AG04450 (cell line): ENCODE measurements at regions not wholly inside any gene's neighbourhood (a gene's known extent, or its start where the extent isn't known, plus 50 kb on each side); places are given as distances from the start of the nearest gene placed in this dataset.
A peak's percentile ranks its signal among the peaks of the same experiment; 100 is the strongest.

Source experiments
- CTCF ChIA-PET: fragments of 300-600, 350-600 bp; formaldehyde crosslinking; extraction: SDS; loops from one replicate; lab custom pipeline; 2022; ENCODE audit warnings: antibody characterized with exemption, inconsistent platforms; lab: Charles Lee
- POLR2A ChIA-PET: fragments of 350-600 bp; formaldehyde crosslinking; extraction: SDS; loops from one replicate; lab custom pipeline; 2021; ENCODE audit warnings: antibody characterized with exemption, inconsistent platforms; lab: Yijun Ruan, JAX
- DNase-seq: peaks from one replicate; pipeline ENCODE4 v3.0.0-alpha.2; 2011; ENCODE audit warnings: low read depth, low spot score
- H3K27ac ChIP-seq: one replicate; pipeline ENCODE4 v1.5.1; 2012; ENCODE audit warnings: low read depth, low read length, control low read depth
- H3K27me3 ChIP-seq: one replicate; pipeline ENCODE4 v1.6.0; 2012; ENCODE audit warnings: low read length; ENCODE audit not compliant: control insufficient read depth, insufficient read depth
- H3K4me3 ChIP-seq: 2 replicates; pipeline ENCODE4 v1.5.1; 2011; ENCODE audit warnings: mild to moderate bottlenecking, low read depth, low read length, control low read depth
- H3K9me3 ChIP-seq: 2 replicates; pipeline ENCODE4 v1.5.1; 2012; ENCODE audit warnings: low read length; ENCODE audit not compliant: control insufficient read depth, insufficient read depth
- TF ChIP-seq, protein P1 (sequence below): IDR thresholded peaks from 2 replicates; pipeline ENCODE4 v1.5.1; 2011; ENCODE audit warnings: low read depth, low read length, control low read depth, inconsistent platforms

DNA sequence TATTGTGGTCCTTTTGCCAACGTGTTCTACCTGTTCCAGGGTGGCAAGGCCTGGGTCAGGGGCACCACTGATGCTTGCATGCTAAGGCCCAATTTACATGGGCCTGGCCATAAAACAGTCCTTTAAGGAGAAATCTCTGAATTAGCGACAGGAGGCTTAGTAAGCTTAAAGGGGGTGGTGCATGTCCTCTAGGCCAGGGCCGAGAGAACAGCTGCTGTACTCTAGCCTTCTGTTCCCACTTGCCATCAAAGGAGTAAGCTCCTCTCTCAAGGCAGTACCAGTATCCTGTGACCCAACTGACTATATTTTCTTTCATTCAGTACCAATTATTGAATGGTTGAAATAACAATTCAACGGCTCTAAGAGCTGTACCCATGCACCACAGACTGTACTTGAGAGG, 67.7 kb upstream of the ZDHHC17 start:
- CTCF ChIA-PET, result no interaction called here
- no peak overlapping the region for H3K27ac ChIP-seq
- no peaks in the 10 kb centered on the region for H3K27me3 ChIP-seq
- POLR2A ChIA-PET, result no interaction called here
- H3K9me3 ChIP-seq, result no peaks in the 10 kb centered on the region
- H3K4me3 ChIP-seq, result no peak overlapping the region
- no peak for DNase-seq
- TF ChIP-seq, protein P1, sequence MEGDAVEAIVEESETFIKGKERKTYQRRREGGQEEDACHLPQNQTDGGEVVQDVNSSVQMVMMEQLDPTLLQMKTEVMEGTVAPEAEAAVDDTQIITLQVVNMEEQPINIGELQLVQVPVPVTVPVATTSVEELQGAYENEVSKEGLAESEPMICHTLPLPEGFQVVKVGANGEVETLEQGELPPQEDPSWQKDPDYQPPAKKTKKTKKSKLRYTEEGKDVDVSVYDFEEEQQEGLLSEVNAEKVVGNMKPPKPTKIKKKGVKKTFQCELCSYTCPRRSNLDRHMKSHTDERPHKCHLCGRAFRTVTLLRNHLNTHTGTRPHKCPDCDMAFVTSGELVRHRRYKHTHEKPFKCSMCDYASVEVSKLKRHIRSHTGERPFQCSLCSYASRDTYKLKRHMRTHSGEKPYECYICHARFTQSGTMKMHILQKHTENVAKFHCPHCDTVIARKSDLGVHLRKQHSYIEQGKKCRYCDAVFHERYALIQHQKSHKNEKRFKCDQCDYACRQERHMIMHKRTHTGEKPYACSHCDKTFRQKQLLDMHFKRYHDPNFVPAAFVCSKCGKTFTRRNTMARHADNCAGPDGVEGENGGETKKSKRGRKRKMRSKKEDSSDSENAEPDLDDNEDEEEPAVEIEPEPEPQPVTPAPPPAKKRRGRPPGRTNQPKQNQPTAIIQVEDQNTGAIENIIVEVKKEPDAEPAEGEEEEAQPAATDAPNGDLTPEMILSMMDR, result no peak

DNA sequence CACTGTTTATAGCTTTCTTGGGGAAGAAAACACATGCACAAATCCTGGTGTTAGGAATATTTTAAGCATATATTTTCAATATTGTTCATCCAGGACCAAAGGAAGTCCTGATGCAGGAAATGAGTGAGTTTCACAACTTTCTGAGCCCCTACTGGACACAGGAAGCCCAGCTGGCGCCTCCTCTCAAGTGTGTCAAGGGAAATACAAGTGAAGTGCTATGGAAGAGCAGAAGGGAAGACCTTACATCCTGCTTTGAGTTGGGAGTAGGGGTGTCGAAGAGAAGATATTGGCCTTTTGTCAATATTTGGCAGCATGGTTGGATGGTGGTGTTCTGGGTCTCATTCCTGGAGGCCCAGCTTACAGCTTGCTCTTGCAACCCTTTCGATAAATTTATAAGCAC, 66.1 kb upstream of the ZDHHC17 start:
- DNase-seq, result no peak
- TF ChIP-seq, protein P1, result 0 out of 2 replicates have a peak, but pooled peaks have one; percentile 20
- Histone ChIP-seq H3K4me3 (no peak overlapping the region), H3K27me3 (no peaks in the 10 kb centered on the region), H3K27ac (no peak overlapping the region), H3K9me3 (no peaks in the 10 kb centered on the region)
- ChIA-PET POLR2A (no interaction called here), CTCF (no interaction called here)

DNA sequence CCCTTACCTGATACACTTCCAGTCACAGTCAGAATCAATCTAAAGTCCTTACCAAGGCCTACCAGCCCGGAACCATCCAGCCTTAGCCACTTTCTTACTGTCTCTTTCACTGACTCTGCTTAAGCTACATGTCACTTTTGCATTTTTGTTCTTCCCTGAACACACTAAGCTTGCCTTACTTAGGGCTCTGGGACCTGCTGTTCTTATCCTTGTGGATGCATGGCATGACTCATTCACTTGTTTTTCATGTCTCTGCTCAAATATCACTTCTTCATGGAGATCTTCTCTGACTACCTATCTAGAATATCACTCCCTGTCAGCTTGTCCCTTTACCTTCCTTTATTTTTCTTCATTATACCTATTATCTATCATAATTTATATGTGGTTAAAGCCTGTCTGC, 65.6 kb upstream of the ZDHHC17 start:
- CTCF ChIA-PET, result no interaction called here
- H3K27ac ChIP-seq, result no peak overlapping the region
- no peaks in the 10 kb centered on the region for H3K27me3 ChIP-seq
- POLR2A ChIA-PET, result no interaction called here
- no peaks in the 10 kb centered on the region for H3K9me3 ChIP-seq
- TF ChIP-seq, protein P1, result no peak
- H3K4me3 ChIP-seq, result no peak overlapping the region
- no peak for DNase-seq

DNA sequence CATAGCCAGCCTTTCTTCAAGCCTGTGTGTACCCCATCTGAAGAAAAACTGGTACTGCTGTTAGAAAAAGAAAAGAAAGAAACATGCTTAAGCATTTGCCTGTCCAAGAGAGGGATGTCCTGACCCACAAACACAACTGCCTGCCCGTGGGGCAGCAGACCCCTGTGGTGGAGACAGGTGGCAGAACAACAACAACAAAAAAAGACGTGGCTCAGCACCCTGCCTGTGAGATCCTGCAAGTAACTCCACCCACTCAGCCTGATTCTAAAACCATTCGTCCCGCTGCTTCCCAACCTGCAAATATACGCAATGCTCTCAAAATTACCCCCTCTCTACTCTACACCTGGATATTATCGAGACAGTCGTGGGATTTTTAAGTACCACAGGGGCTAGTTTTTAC, 64.9 kb upstream of the ZDHHC17 start:
- TF ChIP-seq, protein P1, result no peak
- Histone ChIP-seq H3K27me3 (no peaks in the 10 kb centered on the region), H3K4me3 (no peak overlapping the region), H3K27ac (no peak overlapping the region), H3K9me3 (no peaks in the 10 kb centered on the region)
- DNase-seq, result no peak
- POLR2A ChIA-PET, result no interaction called here
- CTCF ChIA-PET, result interaction anchor here (0.6 kb wide), 1 partner anchor 31 kb away, joined by 4 read pairs; no protein-coding TSS in a partner anchor

DNA sequence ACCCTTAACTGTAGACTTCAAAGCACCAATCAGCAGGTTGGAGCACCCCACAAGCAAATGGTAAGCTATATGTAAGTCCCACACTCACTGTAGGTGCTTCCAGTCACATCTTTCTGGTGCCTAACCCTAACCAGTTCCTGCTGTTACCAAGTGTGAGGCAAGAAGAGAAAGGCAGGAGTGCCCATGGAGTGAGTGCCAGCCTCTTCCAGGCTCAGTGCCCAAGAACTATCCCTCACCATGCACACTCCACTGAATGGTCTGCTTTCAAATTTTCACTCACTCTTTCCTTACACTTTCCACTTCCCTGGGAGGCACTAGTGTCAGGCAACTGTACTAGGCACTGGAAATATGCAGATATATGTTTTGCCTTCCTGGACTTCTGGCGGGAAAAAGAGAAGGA, 62.2 kb upstream of the ZDHHC17 start:
- TF ChIP-seq, protein P1, result no peak
- Histone ChIP-seq H3K4me3 (no peak overlapping the region), H3K27me3 (no peaks in the 10 kb centered on the region), H3K9me3 (no peaks in the 10 kb centered on the region), H3K27ac (no peak overlapping the region)
- ChIA-PET CTCF (no interaction called here), POLR2A (no interaction called here)
- DNase-seq, result no peak
